ENCODE measurements at regions not wholly inside any gene's neighbourhood (a gene's known extent, or its start where the extent isn't known, plus 50 kb on each side); places are given as distances from the start of the nearest gene placed in this dataset.

DNA sequence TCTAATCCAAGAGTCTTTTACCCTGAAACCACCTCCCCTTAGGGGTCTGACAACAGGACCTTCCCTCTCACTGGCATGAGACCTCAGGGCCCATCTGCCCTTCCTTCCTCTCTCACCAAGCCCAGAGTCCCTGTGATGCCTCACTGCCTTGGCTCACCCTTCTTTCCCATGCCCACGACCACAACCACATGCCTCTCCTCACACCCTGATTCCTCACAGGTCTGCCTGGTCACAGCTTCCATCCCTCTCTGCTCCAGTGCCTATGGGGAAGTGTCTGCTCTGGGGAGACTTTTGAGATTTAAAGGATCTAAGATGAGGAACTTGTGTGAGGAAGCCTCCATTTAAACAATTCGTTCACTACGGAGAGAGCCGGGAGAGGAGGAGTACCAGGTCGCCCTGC, 98.9 kb upstream of the SH3BP4 start:
- no peak overlapping the region for H3K27ac Mint-ChIP-seq (ENCODE audit: unreplicated experiment)
- H3K4me1 Mint-ChIP-seq (ENCODE audit: low read depth, unreplicated experiment): peaks cover 2% of the 10 kb centered on the region
- peaks cover 13% of the 10 kb centered on the region for H3K36me3 Mint-ChIP-seq (ENCODE audit: unreplicated experiment)

DNA sequence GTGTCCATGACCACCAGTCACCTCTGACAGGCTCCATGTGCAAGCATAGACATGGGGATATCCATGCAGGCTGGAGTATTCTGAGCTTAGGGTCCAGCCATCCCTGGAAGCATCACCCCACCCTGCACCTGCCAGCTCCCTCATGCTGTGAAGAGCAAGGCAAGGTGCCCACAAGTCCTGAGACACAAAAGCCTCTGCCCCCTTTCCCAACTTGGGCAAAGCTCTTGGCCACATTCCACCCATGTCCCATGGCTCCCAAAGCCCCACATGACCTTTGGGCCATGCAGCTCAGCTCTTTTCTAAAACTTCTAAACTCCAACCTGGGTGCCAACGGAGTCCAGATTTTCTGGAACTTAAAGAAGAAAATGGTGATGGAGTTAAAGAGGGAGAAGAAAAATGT, 99.8 kb upstream of the SH3BP4 start:
- Mint-ChIP-seq H3K4me1 (ENCODE audit: low read depth, unreplicated experiment) (peaks cover 2% of the 10 kb centered on the region), H3K27me3 (ENCODE audit: unreplicated experiment) (peaks cover 1% of the 10 kb centered on the region), H3K9me3 (ENCODE audit: unreplicated experiment) (peaks cover 4% of the 10 kb centered on the region), H3K36me3 (ENCODE audit: unreplicated experiment) (peaks cover 13% of the 10 kb centered on the region), H3K4me3 (ENCODE audit: unreplicated experiment) (no peak overlapping the region), H3K27ac (ENCODE audit: unreplicated experiment) (no peak overlapping the region)
- DNase-seq: no peak
- TF ChIP-seq, protein P1, sequence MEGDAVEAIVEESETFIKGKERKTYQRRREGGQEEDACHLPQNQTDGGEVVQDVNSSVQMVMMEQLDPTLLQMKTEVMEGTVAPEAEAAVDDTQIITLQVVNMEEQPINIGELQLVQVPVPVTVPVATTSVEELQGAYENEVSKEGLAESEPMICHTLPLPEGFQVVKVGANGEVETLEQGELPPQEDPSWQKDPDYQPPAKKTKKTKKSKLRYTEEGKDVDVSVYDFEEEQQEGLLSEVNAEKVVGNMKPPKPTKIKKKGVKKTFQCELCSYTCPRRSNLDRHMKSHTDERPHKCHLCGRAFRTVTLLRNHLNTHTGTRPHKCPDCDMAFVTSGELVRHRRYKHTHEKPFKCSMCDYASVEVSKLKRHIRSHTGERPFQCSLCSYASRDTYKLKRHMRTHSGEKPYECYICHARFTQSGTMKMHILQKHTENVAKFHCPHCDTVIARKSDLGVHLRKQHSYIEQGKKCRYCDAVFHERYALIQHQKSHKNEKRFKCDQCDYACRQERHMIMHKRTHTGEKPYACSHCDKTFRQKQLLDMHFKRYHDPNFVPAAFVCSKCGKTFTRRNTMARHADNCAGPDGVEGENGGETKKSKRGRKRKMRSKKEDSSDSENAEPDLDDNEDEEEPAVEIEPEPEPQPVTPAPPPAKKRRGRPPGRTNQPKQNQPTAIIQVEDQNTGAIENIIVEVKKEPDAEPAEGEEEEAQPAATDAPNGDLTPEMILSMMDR (IDR thresholded peaks at IDR 0.05; ENCODE audit: partially characterized antibody, unreplicated experiment): no peak

More for the DNA sequence above, 98.9 kb upstream of the SH3BP4 start:
- DNase-seq: no peak
- peaks cover 3% of the 10 kb centered on the region for H3K9me3 Mint-ChIP-seq (ENCODE audit: unreplicated experiment)
- no peak overlapping the region for H3K4me3 Mint-ChIP-seq (ENCODE audit: unreplicated experiment)
- H3K27me3 Mint-ChIP-seq (ENCODE audit: unreplicated experiment): peaks cover 1% of the 10 kb centered on the region
- TF ChIP-seq, protein P1 (IDR thresholded peaks at IDR 0.05; ENCODE audit: partially characterized antibody, unreplicated experiment): no peak

DNA sequence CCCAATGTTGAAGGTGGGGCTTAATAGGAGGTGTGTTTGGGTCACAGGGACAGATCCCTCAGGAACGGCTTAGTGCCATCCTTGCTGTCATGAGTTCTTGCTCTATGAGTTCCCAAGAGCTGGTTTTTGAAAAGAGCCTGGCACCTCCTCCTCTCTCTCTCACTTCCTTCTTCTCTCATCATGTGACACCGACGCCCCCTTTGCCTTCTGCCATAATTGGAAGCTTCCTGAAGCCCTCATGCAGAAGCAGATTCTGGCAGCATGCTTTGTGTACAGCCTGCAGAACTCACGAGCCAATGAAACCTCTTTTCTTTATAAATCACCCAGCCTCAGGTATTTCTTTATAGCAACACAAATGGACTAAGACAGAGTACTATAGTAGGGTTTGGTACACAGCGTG, 100.4 kb upstream of the SH3BP4 start:
- no peak for DNase-seq
- no peak overlapping the region for H3K27ac Mint-ChIP-seq (ENCODE audit: unreplicated experiment)
- peaks cover 13% of the 10 kb centered on the region for H3K36me3 Mint-ChIP-seq (ENCODE audit: unreplicated experiment)
- peaks cover 4% of the 10 kb centered on the region for H3K9me3 Mint-ChIP-seq (ENCODE audit: unreplicated experiment)
- TF ChIP-seq, protein P1 (IDR thresholded peaks at IDR 0.05; ENCODE audit: partially characterized antibody, unreplicated experiment): no peak
- H3K4me3 Mint-ChIP-seq (ENCODE audit: unreplicated experiment): no peak overlapping the region
- H3K27me3 Mint-ChIP-seq (ENCODE audit: unreplicated experiment): peaks cover 1% of the 10 kb centered on the region
- H3K4me1 Mint-ChIP-seq (ENCODE audit: low read depth, unreplicated experiment): peaks cover 2% of the 10 kb centered on the region

DNA sequence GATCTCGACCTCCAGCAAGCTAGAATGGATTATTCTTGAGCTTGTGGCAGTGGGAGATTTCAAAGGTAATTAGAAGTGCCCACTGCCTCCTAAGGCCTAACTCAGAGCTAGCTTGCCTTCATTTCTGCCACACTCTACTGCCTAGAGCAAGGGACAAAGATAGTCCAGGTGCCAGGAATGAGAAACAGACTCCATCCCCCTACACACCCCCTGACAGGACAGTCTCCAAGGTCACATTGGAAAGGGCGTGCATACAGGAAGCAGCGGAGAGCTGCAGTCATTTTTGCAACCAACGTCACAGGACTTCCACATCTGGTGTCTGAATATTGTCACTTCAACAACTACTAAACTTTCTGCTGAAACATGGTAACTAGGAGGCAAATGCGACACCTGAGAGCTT, 101.0 kb upstream of the SH3BP4 start:
- DNase-seq: no peak
- peaks cover 13% of the 10 kb centered on the region for H3K36me3 Mint-ChIP-seq (ENCODE audit: unreplicated experiment)
- H3K27ac Mint-ChIP-seq (ENCODE audit: unreplicated experiment): no peak overlapping the region
- peaks cover 4% of the 10 kb centered on the region for H3K9me3 Mint-ChIP-seq (ENCODE audit: unreplicated experiment)
- H3K27me3 Mint-ChIP-seq (ENCODE audit: unreplicated experiment): peaks cover 1% of the 10 kb centered on the region
- H3K4me3 Mint-ChIP-seq (ENCODE audit: unreplicated experiment): no peak overlapping the region
- TF ChIP-seq, protein P1 (IDR thresholded peaks at IDR 0.05; ENCODE audit: partially characterized antibody, unreplicated experiment): no peak
- H3K4me1 Mint-ChIP-seq (ENCODE audit: low read depth, unreplicated experiment): peaks cover 2% of the 10 kb centered on the region

DNA sequence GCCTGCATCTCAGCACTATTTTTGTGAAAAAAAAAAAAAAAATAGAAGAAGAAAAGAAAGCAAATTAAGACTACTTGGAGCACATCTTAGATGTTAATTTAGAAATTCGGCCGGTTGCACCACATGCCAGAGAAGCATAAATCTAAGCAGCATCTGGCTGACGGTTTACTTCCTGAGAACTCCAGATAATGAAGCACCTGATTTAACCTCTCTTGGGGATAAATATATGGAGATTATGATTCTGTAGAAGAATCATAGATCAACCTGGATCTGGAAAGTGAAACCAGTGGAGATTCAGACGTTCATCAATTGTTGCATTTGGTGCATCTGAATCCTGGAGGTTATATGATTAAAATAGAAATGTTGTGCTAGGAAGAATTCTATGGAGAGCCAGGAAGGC, 102.1 kb upstream of the SH3BP4 start:
- DNase-seq: no peak
- H3K4me1 Mint-ChIP-seq (ENCODE audit: low read depth, unreplicated experiment): peaks cover 2% of the 10 kb centered on the region
- no peak overlapping the region for H3K4me3 Mint-ChIP-seq (ENCODE audit: unreplicated experiment)
- TF ChIP-seq, protein P1 (IDR thresholded peaks at IDR 0.05; ENCODE audit: partially characterized antibody, unreplicated experiment): no peak
- H3K9me3 Mint-ChIP-seq (ENCODE audit: unreplicated experiment): peaks cover 4% of the 10 kb centered on the region
- no peak overlapping the region for H3K27ac Mint-ChIP-seq (ENCODE audit: unreplicated experiment)
- H3K27me3 Mint-ChIP-seq (ENCODE audit: unreplicated experiment): peaks cover 1% of the 10 kb centered on the region
- peaks cover 13% of the 10 kb centered on the region for H3K36me3 Mint-ChIP-seq (ENCODE audit: unreplicated experiment)

Measured in glutamatergic neuron (in vitro differentiated cells).